ENCODE measurements at regions not wholly inside any gene's neighbourhood (a gene's known extent, or its start where the extent isn't known, plus 50 kb on each side); places are given as distances from the start of the nearest gene placed in this dataset.

DNA sequence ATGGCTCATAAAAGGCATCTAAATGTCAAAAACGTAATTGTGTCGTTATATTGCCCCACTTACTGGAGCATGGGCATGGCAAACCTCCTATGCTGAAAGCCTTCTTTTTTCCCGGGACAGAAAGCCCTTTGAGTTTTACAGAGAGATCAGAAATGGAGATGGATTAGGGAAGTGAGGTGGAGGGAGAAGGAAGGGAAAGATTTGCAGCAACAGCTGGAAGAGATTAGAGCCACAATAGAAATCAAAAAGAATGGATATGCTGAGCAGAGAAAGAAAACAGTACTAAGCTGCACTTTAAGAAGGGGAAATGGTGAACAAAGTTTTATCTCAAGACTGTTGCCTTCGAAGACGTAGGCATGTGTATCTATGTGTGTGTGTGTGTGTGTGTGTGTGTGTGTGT is 97.2 kb upstream of the PCGF5 start:
- Histone ChIP-seq H3K4me3 (ENCODE audit: low read length) (no peak overlapping the region), H3K36me3 (ENCODE audit: insufficient read depth, low read length) (no peaks in the 10 kb centered on the region), H3K9me3 (ENCODE audit: low read length) (no peaks in the 10 kb centered on the region), H3K27ac (ENCODE audit: low read depth, low read length) (no peak overlapping the region), H3K4me1 (ENCODE audit: insufficient read depth, low read length) (no peaks in the 10 kb centered on the region), H3K27me3 (ENCODE audit: insufficient read depth, low read length, poor library complexity, severe bottlenecking) (no peaks in the 10 kb centered on the region)
- DNase-seq: no peak
- CTCF ChIA-PET: no interaction called here
- POLR2A ChIA-PET: no interaction called here
- Mint-ChIP-seq H3K9me3 (no peaks in the 10 kb centered on the region), H3K36me3 (peaks cover 0 to 2% (median 0%) of the 10 kb centered on the region in 3 donors), H3K27me3 (peaks cover 7 to 14% of the 10 kb centered on the region in 2 donors), H3K4me1 (peaks cover 4 to 6% (median 6%) of the 10 kb centered on the region in 3 donors), H3K27ac (no peak overlapping the region), H3K4me3 (no peak overlapping the region)

DNA sequence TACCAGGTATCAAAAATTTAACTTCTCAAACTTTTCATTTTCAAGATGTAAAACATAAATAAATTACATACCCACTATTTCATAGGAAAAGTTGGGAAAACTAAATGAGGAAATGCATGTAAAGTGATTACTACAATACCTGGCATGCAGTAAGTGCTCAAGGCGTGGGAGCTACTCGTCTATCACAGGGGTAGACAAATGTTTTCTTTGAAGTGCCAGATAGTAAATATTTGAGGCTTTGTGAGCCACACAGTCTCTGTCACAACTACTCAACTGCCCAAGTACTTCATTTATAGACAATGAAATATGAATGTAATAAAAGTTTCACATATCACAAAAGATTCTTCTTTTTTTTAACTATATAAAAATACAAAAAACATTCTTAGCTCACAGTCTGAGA is 96.4 kb upstream of the PCGF5 start:
- DNase-seq: no peak
- Mint-ChIP-seq H3K9me3 (no peaks in the 10 kb centered on the region), H3K27ac (no peak overlapping the region), H3K4me1 (peaks cover 4 to 6% (median 6%) of the 10 kb centered on the region in 3 donors), H3K36me3 (peaks cover 0 to 2% (median 0%) of the 10 kb centered on the region in 3 donors), H3K4me3 (no peak overlapping the region), H3K27me3 (peaks cover 7 to 14% of the 10 kb centered on the region in 2 donors)
- Histone ChIP-seq H3K4me3 (ENCODE audit: low read length) (no peak overlapping the region), H3K4me1 (ENCODE audit: insufficient read depth, low read length) (no peaks in the 10 kb centered on the region), H3K9me3 (ENCODE audit: low read length) (no peaks in the 10 kb centered on the region), H3K36me3 (ENCODE audit: insufficient read depth, low read length) (no peaks in the 10 kb centered on the region), H3K27ac (ENCODE audit: low read depth, low read length) (no peak overlapping the region), H3K27me3 (ENCODE audit: insufficient read depth, low read length, poor library complexity, severe bottlenecking) (no peaks in the 10 kb centered on the region)
- POLR2A ChIA-PET: no interaction called here
- CTCF ChIA-PET: no interaction called here

DNA sequence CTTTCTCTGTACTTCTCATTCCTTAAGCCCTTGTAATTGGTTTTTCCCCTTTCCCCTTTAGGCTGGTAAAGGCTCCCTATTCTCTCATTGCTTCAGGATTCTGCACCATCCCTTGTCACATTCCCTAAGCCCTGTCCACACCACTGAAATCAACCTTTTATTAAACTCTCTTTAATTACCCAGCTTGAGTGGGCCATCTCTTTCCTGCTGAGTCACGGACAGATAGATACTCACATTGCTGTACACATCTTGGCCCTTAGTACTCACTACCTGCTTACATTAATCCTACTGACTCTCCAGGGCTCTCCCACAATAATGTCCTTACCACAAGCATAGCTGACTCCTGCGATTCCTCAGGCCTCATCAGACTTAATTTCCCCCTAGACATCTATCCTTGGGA is 94.0 kb upstream of the PCGF5 start:
- CTCF ChIA-PET: no interaction called here
- Mint-ChIP-seq H3K9me3 (no peaks in the 10 kb centered on the region), H3K27me3 (peaks cover 7 to 17% of the 10 kb centered on the region in 2 donors), H3K27ac (no peak overlapping the region), H3K36me3 (peaks cover 0 to 2% (median 0%) of the 10 kb centered on the region in 3 donors), H3K4me3 (no peak overlapping the region), H3K4me1 (peaks cover 4 to 6% (median 6%) of the 10 kb centered on the region in 3 donors)
- no peak overlapping the region for H3K4me3 ChIP-seq (ENCODE audit: low read length)
- DNase-seq: no peak
- no peaks in the 10 kb centered on the region for H3K27me3 ChIP-seq (ENCODE audit: insufficient read depth, low read length, poor library complexity, severe bottlenecking)
- no peaks in the 10 kb centered on the region for H3K36me3 ChIP-seq (ENCODE audit: insufficient read depth, low read length)
- POLR2A ChIA-PET: interaction anchor here (0.5 kb wide), 1 partner anchor 286 kb away, joined by 3 read pairs; no protein-coding TSS in a partner anchor
- no peaks in the 10 kb centered on the region for H3K4me1 ChIP-seq (ENCODE audit: insufficient read depth, low read length)
- H3K27ac ChIP-seq (ENCODE audit: low read depth, low read length): no peak overlapping the region
- no peaks in the 10 kb centered on the region for H3K9me3 ChIP-seq (ENCODE audit: low read length)

DNA sequence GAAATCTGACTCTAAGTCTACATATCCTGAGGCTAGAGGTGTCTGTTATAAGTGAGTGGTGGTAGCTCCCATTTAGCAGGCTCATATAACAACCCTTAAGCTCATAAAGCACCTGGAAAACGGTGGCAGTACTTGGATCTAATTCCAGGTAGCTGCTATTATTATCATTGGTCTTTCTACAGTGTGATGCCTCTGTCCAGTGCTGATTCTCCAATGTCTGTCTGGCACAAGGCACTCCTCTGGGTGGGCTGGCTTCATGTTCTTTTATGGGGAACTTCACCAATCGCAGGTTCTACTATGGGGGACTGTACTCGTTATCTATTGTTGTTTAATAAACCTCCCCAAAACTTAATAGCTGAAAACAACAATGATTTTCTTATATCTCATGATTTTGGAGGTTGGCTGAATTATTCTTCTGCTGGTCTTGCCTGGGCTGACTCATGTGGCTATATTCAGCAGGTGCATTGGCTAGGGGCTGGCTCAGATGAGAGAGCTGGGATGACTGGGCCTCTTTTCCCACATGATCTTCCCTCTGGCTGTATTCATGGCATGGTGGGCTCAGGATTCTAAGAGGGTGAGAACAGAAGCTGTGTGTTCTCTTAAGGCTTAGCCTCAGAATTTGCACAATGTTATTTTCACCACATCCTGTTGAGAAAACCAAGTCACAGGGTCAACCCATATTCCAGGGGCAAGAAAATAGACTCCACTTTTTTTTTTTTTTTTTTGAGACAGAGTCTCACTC is 93.0 kb upstream of the PCGF5 start:
- Histone ChIP-seq H3K27me3 (ENCODE audit: insufficient read depth, low read length, poor library complexity, severe bottlenecking) (no peaks in the 10 kb centered on the region), H3K36me3 (ENCODE audit: insufficient read depth, low read length) (no peaks in the 10 kb centered on the region), H3K9me3 (ENCODE audit: low read length) (no peaks in the 10 kb centered on the region), H3K4me3 (ENCODE audit: low read length) (no peak overlapping the region), H3K4me1 (ENCODE audit: insufficient read depth, low read length) (no peaks in the 10 kb centered on the region), H3K27ac (ENCODE audit: low read depth, low read length) (no peak overlapping the region)
- Mint-ChIP-seq H3K27me3 (peaks cover 7 to 15% of the 10 kb centered on the region in 2 donors), H3K9me3 (no peaks in the 10 kb centered on the region), H3K4me1 (peaks cover 4 to 6% (median 6%) of the 10 kb centered on the region in 3 donors), H3K27ac (no peak overlapping the region), H3K36me3 (peaks cover 0 to 1% (median 0%) of the 10 kb centered on the region in 3 donors), H3K4me3 (no peak overlapping the region)
- ChIA-PET POLR2A (no interaction called here), CTCF (no interaction called here)
- no peak for DNase-seq

DNA sequence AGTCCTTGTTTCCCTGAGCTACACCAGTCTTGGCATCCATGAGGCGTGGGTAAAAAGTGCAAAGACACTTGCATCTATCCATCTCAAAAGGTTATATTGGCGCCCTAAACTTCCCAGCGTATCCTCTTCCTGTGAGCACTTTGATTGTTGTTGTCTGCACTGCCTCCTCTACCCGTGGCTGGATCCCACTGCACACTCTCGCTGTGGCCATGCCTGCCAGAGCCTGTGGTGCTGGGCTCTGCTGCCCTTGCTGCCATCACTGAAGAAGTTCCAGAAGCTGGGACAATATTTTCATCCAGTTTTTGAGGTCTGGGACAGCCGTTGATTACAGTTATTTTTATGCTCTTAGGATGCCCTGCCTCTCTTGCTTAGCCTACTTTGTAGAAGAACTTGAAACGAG is 85.3 kb upstream of the PCGF5 start:
- CTCF ChIA-PET: no interaction called here
- Histone ChIP-seq H3K4me1 (ENCODE audit: insufficient read depth, low read length) (no peaks in the 10 kb centered on the region), H3K27me3 (ENCODE audit: insufficient read depth, low read length, poor library complexity, severe bottlenecking) (peaks cover 5% of the 10 kb centered on the region), H3K9me3 (ENCODE audit: low read length) (no peaks in the 10 kb centered on the region), H3K27ac (ENCODE audit: low read depth, low read length) (no peak overlapping the region), H3K36me3 (ENCODE audit: insufficient read depth, low read length) (no peaks in the 10 kb centered on the region), H3K4me3 (ENCODE audit: low read length) (no peak overlapping the region)
- Mint-ChIP-seq H3K27me3 (peaks cover 0 to 14% of the 10 kb centered on the region in 2 donors), H3K9me3 (no peaks in the 10 kb centered on the region), H3K36me3 (no peaks in the 10 kb centered on the region), H3K4me1 (no peaks in the 10 kb centered on the region), H3K27ac (no peak overlapping the region), H3K4me3 (no peak overlapping the region)
- DNase-seq: no peak
- POLR2A ChIA-PET: no interaction called here

DNA sequence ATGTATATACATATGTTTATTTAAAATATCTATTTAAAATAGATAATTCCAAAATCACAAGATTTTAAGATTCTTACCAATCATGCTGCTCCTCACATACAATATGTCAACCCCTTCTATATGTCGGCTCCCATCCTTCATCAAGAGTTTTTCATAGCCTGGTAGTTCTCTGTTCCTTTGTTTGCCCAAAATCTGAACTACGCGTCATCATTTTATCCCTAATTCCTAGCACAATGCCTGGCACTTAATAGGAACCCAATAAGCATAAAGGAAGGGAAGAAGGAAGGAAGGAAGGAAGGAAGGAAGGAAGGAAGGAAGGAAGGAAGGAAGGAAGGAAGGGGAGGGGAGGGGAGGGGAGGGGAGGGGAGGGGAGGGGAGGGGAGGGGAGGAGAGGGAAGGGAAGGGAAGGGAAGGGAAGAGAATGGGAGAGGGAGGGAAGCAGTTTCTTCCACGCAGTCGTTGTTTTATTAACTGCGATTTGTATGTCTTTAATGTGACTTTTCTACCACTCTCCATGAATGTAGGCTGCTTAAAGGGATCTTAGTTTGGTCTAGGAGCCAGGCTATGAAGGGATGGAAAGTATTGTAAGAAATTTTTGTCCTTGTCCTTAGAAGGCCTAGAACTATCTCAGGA is 83.3 kb upstream of the PCGF5 start:
- Mint-ChIP-seq H3K4me1 (no peaks in the 10 kb centered on the region), H3K27me3 (peaks cover 3 to 21% of the 10 kb centered on the region in 2 donors), H3K36me3 (no peaks in the 10 kb centered on the region), H3K4me3 (no peak overlapping the region), H3K9me3 (no peaks in the 10 kb centered on the region), H3K27ac (no peak overlapping the region)
- DNase-seq: no peak
- Histone ChIP-seq H3K4me3 (ENCODE audit: low read length) (no peak overlapping the region), H3K4me1 (ENCODE audit: insufficient read depth, low read length) (no peaks in the 10 kb centered on the region), H3K27ac (ENCODE audit: low read depth, low read length) (no peak overlapping the region), H3K9me3 (ENCODE audit: low read length) (no peaks in the 10 kb centered on the region), H3K27me3 (ENCODE audit: insufficient read depth, low read length, poor library complexity, severe bottlenecking) (peaks cover 5% of the 10 kb centered on the region), H3K36me3 (ENCODE audit: insufficient read depth, low read length) (no peaks in the 10 kb centered on the region)
- CTCF ChIA-PET: no interaction called here
- POLR2A ChIA-PET: no interaction called here

DNA sequence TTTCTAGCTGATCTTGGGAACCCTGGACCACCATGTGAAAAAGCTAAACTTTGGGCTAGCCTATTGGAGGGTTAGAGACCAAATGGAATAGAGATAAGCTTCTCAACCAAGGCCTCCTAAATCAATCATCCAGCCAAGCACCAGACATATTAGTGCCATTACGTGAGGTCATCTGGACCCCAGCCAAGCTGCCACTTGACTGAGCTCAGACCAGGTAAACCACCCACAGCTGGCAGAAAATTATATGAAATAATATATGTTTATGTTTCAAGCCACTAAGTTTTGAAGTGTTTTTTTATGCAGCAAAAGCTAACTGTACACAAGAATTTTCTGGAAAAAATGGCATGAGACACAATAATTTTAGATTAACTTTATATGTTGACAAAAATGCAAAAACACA is 82.6 kb upstream of the PCGF5 start:
- no peak overlapping the region for H3K4me3 ChIP-seq (ENCODE audit: low read length)
- no peak for DNase-seq
- no peaks in the 10 kb centered on the region for H3K36me3 Mint-ChIP-seq
- H3K36me3 ChIP-seq (ENCODE audit: insufficient read depth, low read length): no peaks in the 10 kb centered on the region
- peak overlapping the region in 1 of 8 donors; percentile 15 for H3K27ac Mint-ChIP-seq
- no peak overlapping the region for H3K27ac ChIP-seq (ENCODE audit: low read depth, low read length)
- peaks cover 3 to 18% of the 10 kb centered on the region in 2 donors for H3K27me3 Mint-ChIP-seq
- no peaks in the 10 kb centered on the region for H3K9me3 ChIP-seq (ENCODE audit: low read length)
- H3K4me1 Mint-ChIP-seq: no peaks in the 10 kb centered on the region
- ChIA-PET POLR2A (no interaction called here), CTCF (no interaction called here)
- H3K27me3 ChIP-seq (ENCODE audit: insufficient read depth, low read length, poor library complexity, severe bottlenecking): peaks cover 5% of the 10 kb centered on the region
- H3K4me3 Mint-ChIP-seq: no peak overlapping the region
- H3K4me1 ChIP-seq (ENCODE audit: insufficient read depth, low read length): no peaks in the 10 kb centered on the region
- no peaks in the 10 kb centered on the region for H3K9me3 Mint-ChIP-seq

DNA sequence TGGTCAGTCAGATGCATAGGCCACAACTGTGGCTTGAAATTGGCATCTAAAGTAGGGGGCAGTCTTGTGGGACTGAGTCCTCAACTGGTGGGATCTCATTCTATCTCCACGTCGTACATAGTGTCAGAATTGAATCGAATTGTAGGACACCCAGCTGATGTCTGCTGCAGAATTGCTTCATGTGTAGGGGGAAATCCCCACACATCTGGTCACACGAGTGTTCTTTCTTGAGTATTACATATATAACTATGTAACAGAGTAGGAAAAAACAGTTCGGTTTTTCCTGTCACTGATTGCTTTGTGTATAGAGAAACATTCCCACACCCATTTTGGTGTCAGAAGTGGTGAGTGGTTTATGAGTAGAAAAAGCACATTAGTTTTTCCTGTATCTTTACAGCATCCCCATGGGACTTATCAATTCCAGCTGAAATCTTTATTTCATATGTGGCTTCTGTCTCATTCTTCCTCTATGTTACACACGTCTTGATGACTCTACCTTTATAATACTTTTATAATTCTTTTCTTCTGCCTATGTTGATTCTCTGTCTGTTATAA is 79.4 kb upstream of the PCGF5 start:
- H3K4me3 Mint-ChIP-seq: no peak overlapping the region
- CTCF ChIA-PET: no interaction called here
- H3K36me3 Mint-ChIP-seq: no peaks in the 10 kb centered on the region
- Histone ChIP-seq H3K36me3 (ENCODE audit: insufficient read depth, low read length) (no peaks in the 10 kb centered on the region), H3K27ac (ENCODE audit: low read depth, low read length) (no peak overlapping the region), H3K27me3 (ENCODE audit: insufficient read depth, low read length, poor library complexity, severe bottlenecking) (peaks cover 5% of the 10 kb centered on the region), H3K4me1 (ENCODE audit: insufficient read depth, low read length) (no peaks in the 10 kb centered on the region), H3K9me3 (ENCODE audit: low read length) (no peaks in the 10 kb centered on the region), H3K4me3 (ENCODE audit: low read length) (no peak overlapping the region)
- H3K9me3 Mint-ChIP-seq: no peaks in the 10 kb centered on the region
- no peak overlapping the region for H3K27ac Mint-ChIP-seq
- no peak for DNase-seq
- H3K27me3 Mint-ChIP-seq: peaks cover 13 to 37% of the 10 kb centered on the region in 2 donors
- POLR2A ChIA-PET: no interaction called here
- H3K4me1 Mint-ChIP-seq: no peaks in the 10 kb centered on the region

Measured in CD8-positive, alpha-beta memory T cell (primary cell).